Esophagus muscularis mucosa (tissue), 4 donors: ENCODE measurements at regions not wholly inside any gene's neighbourhood (a gene's known extent, or its start where the extent isn't known, plus 50 kb on each side); places are given as distances from the start of the nearest gene placed in this dataset.

Source experiments
- DNase-seq: peaks from one replicate; pipeline ENCODE4 v3.0.0-alpha.2; 2017; ENCODE audit errors: extremely low spot score
- H3K27ac ChIP-seq, 4 donors: fragments of 200-600 bp; sonication (generic); replicated peaks in 1 of 4; 1 replicate in 3 of 4; 2 replicates in 1 of 4; pipeline ENCODE4 v1.5.1; 2016 to 2019; ENCODE audit warnings: mild to moderate bottlenecking in 1 of 4
- H3K27me3 ChIP-seq, 4 donors: fragments of 200-600 bp; sonication (generic); one replicate each; pipeline versions ENCODE4 v1.5.1 to v1.6.0; 2016 to 2019
- H3K36me3 ChIP-seq, 4 donors: fragments of 200-600 bp; sonication (generic); one replicate each; pipeline ENCODE4 v1.5.1; 2016 to 2019
- H3K4me1 ChIP-seq, 4 donors: fragments of 200-600 bp; sonication (generic); one replicate each; pipeline ENCODE4 v1.5.1; 2016 to 2019
- H3K4me3 ChIP-seq, 4 donors: fragments of 200-600 bp; sonication (generic); 1 replicate in 2 of 4; 2 replicates in 2 of 4; pipeline ENCODE4 v1.5.1; 2016 to 2019; ENCODE audit warnings: mild to moderate bottlenecking in 4 of 4, moderate library complexity in 1 of 4
- H3K9me3 ChIP-seq, 4 donors: fragments of 200-600 bp; sonication (generic); 1 replicate in 3 of 4; 2 replicates in 1 of 4; pipeline ENCODE4 v1.5.1; 2016 to 2019
- CTCF ChIP-seq, 3 experiments: fragments of 200-600 bp in 2 of 3; fragments of 450-650 bp in 1 of 3; sonication (generic) in 2 of 3; IDR thresholded peaks; one replicate each; pipeline ENCODE4 v1.5.1; 2017 to 2019; ENCODE audit warnings: antibody characterized with exemption in 3 of 3, mild to moderate bottlenecking in 2 of 3, moderate library complexity in 1 of 3
- EP300 ChIP-seq: sonication (generic); formaldehyde crosslinking; IDR thresholded peaks from one replicate; pipeline ENCODE4 v1.6.1; 2017; ENCODE audit warnings: antibody characterized with exemption
- POLR2A ChIP-seq: fragments of 450-650 bp; IDR thresholded peaks from one replicate; pipeline ENCODE4 v1.6.1; 2017; ENCODE audit warnings: antibody characterized with exemption, moderate library complexity, mild to moderate bottlenecking, low read depth
- POLR2AphosphoS5 ChIP-seq, 2 donors: sonication (generic); formaldehyde crosslinking; IDR thresholded peaks; one replicate each; pipeline ENCODE4 v1.6.1; 2017; ENCODE audit warnings: antibody characterized with exemption in 2 of 2
- WGBS: methylation state at CpG from one replicate; pipeline ENCODE4 v1.1.5; 2018; 5-methylcytosine and 5-hydroxymethylcytosine counted together
- intact Hi-C: fragments of 100-400 bp; cut with DNase I; formaldehyde crosslinking; loops from one replicate; pipeline ENCODE4 v1.15.1; 2023

GRCh38 chr20:7090811-7091210 is 323.3 kb downstream of the BMP2 start:
- H3K4me3 ChIP-seq = no peak overlapping the region
- H3K4me1 ChIP-seq = no peaks in the 10 kb centered on the region
- 83% methylated on average over 4 of the region's 4 CpGs for WGBS
- no peak overlapping the region for H3K27ac ChIP-seq
- no peak for TF ChIP-seq POLR2AphosphoS5 (IDR thresholded peaks at IDR 0.05)
- no peak for TF ChIP-seq EP300
- TF ChIP-seq POLR2A = no peak
- TF ChIP-seq CTCF (IDR thresholded peaks at IDR 0.05) = no peak
- H3K9me3 ChIP-seq = no peaks in the 10 kb centered on the region
- H3K27me3 ChIP-seq = no peaks in the 10 kb centered on the region
- no peaks in the 10 kb centered on the region for H3K36me3 ChIP-seq
- intact Hi-C loops = no loop called here
- DNase-seq = no peak

- Histone ChIP-seq H3K27ac (no peak overlapping the region), H3K9me3 (no peaks in the 10 kb centered on the region), H3K4me3 (no peak overlapping the region), H3K36me3 (no peaks in the 10 kb centered on the region), H3K4me1 (no peaks in the 10 kb centered on the region), H3K27me3 (no peaks in the 10 kb centered on the region)
- intact Hi-C loops = no loop called here
- 90% methylated on average over 4 of the region's 4 CpGs for WGBS
- DNase-seq = no peak
- no peak for TF ChIP-seq CTCF (IDR thresholded peaks at IDR 0.05)
- TF ChIP-seq EP300 = no peak
- no peak for TF ChIP-seq POLR2AphosphoS5 (IDR thresholded peaks at IDR 0.05)
- no peak for TF ChIP-seq POLR2A
Observed at GRCh38 chr20:7091655-7092054, 324.2 kb downstream of the BMP2 start.

- no peaks in the 10 kb centered on the region for H3K36me3 ChIP-seq
- intact Hi-C loops = no loop called here
- DNase-seq = no peak
- no peaks in the 10 kb centered on the region for H3K27me3 ChIP-seq
- no peak overlapping the region for H3K4me3 ChIP-seq
- H3K9me3 ChIP-seq = peaks cover 0 to 7% (median 3%) of the 10 kb centered on the region in 4 donors
- TF ChIP-seq CTCF (IDR thresholded peaks at IDR 0.05) = peak in 1 of 3 experiments; percentile 35
- TF ChIP-seq EP300 = no peak
- H3K27ac ChIP-seq = no peak overlapping the region
- 31% methylated on average over 7 of the region's 7 CpGs for WGBS
- no peaks in the 10 kb centered on the region for H3K4me1 ChIP-seq
Observed at GRCh38 chr20:7094438-7094997, 327.0 kb downstream of the BMP2 start.

- WGBS = 85% methylated on average over 4 of the region's 4 CpGs
- Histone ChIP-seq H3K27ac (no peak overlapping the region), H3K36me3 (no peaks in the 10 kb centered on the region), H3K4me3 (no peak overlapping the region), H3K4me1 (no peaks in the 10 kb centered on the region), H3K27me3 (no peaks in the 10 kb centered on the region), H3K9me3 (no peaks in the 10 kb centered on the region)
- TF ChIP-seq CTCF (IDR thresholded peaks at IDR 0.05) (no peak), POLR2A (no peak), EP300 (no peak), POLR2AphosphoS5 (IDR thresholded peaks at IDR 0.05) (no peak)
- DNase-seq = no peak
- intact Hi-C loops = no loop called here
Observed at GRCh38 chr20:7106910-7107309, 339.4 kb downstream of the BMP2 start.

GRCh38 chr20:7108929-7109328 is 341.4 kb downstream of the BMP2 start:
- H3K27me3 ChIP-seq = no peaks in the 10 kb centered on the region
- no peak overlapping the region for H3K4me3 ChIP-seq
- 52% methylated on average over 2 of the region's 2 CpGs for WGBS
- no peak overlapping the region for H3K27ac ChIP-seq
- TF ChIP-seq POLR2A (no peak), EP300 (no peak), CTCF (IDR thresholded peaks at IDR 0.05) (no peak), POLR2AphosphoS5 (IDR thresholded peaks at IDR 0.05) (no peak)
- H3K9me3 ChIP-seq = no peaks in the 10 kb centered on the region
- H3K36me3 ChIP-seq = no peaks in the 10 kb centered on the region
- no peaks in the 10 kb centered on the region for H3K4me1 ChIP-seq
- no peak for DNase-seq
- intact Hi-C loops = no loop called here
